HG03520 (cell line): ENCODE measurements at regions not wholly inside any gene's neighbourhood (a gene's known extent, or its start where the extent isn't known, plus 50 kb on each side); places are given as distances from the start of the nearest gene placed in this dataset.

Experiments
- ATAC-seq: cut with Tn5 transposase; IDR thresholded peaks from one replicate; pipeline ENCODE4 v1.9.1; 2021; ENCODE audit warnings: mild to moderate bottlenecking, moderate library complexity; ENCODE audit not compliant: unreplicated experiment

- ATAC-seq = no peak
These were observed 329.1 kb upstream of the ROBO1 start for GRCh38 chr3:80096909-80097308.

- no peak for ATAC-seq
These were observed 326.8 kb upstream of the ROBO1 start for GRCh38 chr3:80094589-80094988.

- no peak for ATAC-seq
These were observed 320.0 kb upstream of the ROBO1 start for GRCh38 chr3:80087767-80088166.

- ATAC-seq = no peak
These were observed 318.6 kb upstream of the ROBO1 start for GRCh38 chr3:80086426-80086825.

- ATAC-seq = no peak
These were observed 312.1 kb upstream of the ROBO1 start for GRCh38 chr3:80079886-80080285.

- no peak for ATAC-seq
These were observed 300.7 kb upstream of the ROBO1 start for GRCh38 chr3:80068459-80068858.

- no peak for ATAC-seq
These were observed 295.7 kb upstream of the ROBO1 start for GRCh38 chr3:80063535-80063934.

- no peak for ATAC-seq
These were observed 292.9 kb upstream of the ROBO1 start for GRCh38 chr3:80060664-80061063.

- no peak for ATAC-seq
These were observed 287.5 kb upstream of the ROBO1 start for GRCh38 chr3:80055306-80055705.

GRCh38 chr3:80052271-80052670, 284.5 kb upstream of the ROBO1 start:
- no peak for ATAC-seq

GRCh38 chr3:80051602-80051962, 283.8 kb upstream of the ROBO1 start:
- ATAC-seq = no peak

GRCh38 chr3:80050826-80051601, 283.2 kb upstream of the ROBO1 start:
- no peak for ATAC-seq

GRCh38 chr3:80043226-80043625, 275.4 kb upstream of the ROBO1 start:
- ATAC-seq = no peak

- no peak for ATAC-seq
These were observed 272.3 kb upstream of the ROBO1 start for GRCh38 chr3:80040067-80040466.

GRCh38 chr3:80036176-80036575, 268.4 kb upstream of the ROBO1 start:
- no peak for ATAC-seq

- no peak for ATAC-seq
These were observed 267.2 kb upstream of the ROBO1 start for GRCh38 chr3:80035021-80035420.

- no peak for ATAC-seq
These were observed 255.2 kb upstream of the ROBO1 start for GRCh38 chr3:80023010-80023409.

GRCh38 chr3:80018375-80018774, 250.6 kb upstream of the ROBO1 start:
- ATAC-seq = no peak

- ATAC-seq = no peak
These were observed 249.6 kb upstream of the ROBO1 start for GRCh38 chr3:80017369-80017768.

GRCh38 chr3:80014576-80014975, 246.8 kb upstream of the ROBO1 start:
- ATAC-seq = no peak

GRCh38 chr3:80010021-80010571, 242.3 kb upstream of the ROBO1 start:
- no peak for ATAC-seq

GRCh38 chr3:80007522-80007921, 239.7 kb upstream of the ROBO1 start:
- no peak for ATAC-seq

GRCh38 chr3:80006315-80006714, 238.5 kb upstream of the ROBO1 start:
- no peak for ATAC-seq
